Muscle of leg (tissue), 3 donors: ENCODE measurements at regions not wholly inside any gene's neighbourhood (a gene's known extent, or its start where the extent isn't known, plus 50 kb on each side); places are given as distances from the start of the nearest gene placed in this dataset.

Source experiments
- DNase-seq: peaks from one replicate; pipeline ENCODE4 v3.0.0; 2013
- H3K27ac ChIP-seq: one replicate; pipeline ENCODE4 v1.5.1; 2013; ENCODE audit warnings: mild to moderate bottlenecking, low read length, control low read depth
- H3K27me3 ChIP-seq: one replicate; pipeline ENCODE4 v1.6.1; 2013; ENCODE audit warnings: low read length; ENCODE audit not compliant: control insufficient read depth, insufficient read depth
- H3K36me3 ChIP-seq: one replicate; pipeline ENCODE4 v1.6.1; 2013; ENCODE audit warnings: low read length; ENCODE audit not compliant: control insufficient read depth, insufficient read depth
- H3K4me1 ChIP-seq: one replicate; pipeline ENCODE4 v1.6.1; 2013; ENCODE audit warnings: low read length; ENCODE audit not compliant: control insufficient read depth, insufficient read depth
- H3K4me3 ChIP-seq: one replicate; pipeline ENCODE4 v1.5.1; 2013; ENCODE audit warnings: low read length, control low read depth
- H3K9me3 ChIP-seq: replicated peaks from 2 replicates; pipeline ENCODE4 v1.6.1; 2013; ENCODE audit warnings: low read depth, low read length; ENCODE audit not compliant: control insufficient read depth
- WGBS: methylation state at CpG from one replicate; pipeline ENCODE4 v1.1.5; 2013; ENCODE audit warnings: missing lambda C conversion rate; ENCODE audit not compliant: insufficient coverage; 5-methylcytosine and 5-hydroxymethylcytosine counted together

- no CpG with 5 or more reads among the region's 7 CpGs for WGBS
- Histone ChIP-seq H3K27ac (no peak overlapping the region), H3K4me3 (no peak overlapping the region), H3K27me3 (no peaks in the 10 kb centered on the region), H3K4me1 (no peaks in the 10 kb centered on the region), H3K9me3 (no peaks in the 10 kb centered on the region), H3K36me3 (no peaks in the 10 kb centered on the region)
- DNase-seq: no peak
Observed at GRCh38 chr7:20053334-20054104, 163.7 kb downstream of the MACC1 start.

- no peak for DNase-seq
- Histone ChIP-seq H3K36me3 (no peaks in the 10 kb centered on the region), H3K27ac (no peak overlapping the region), H3K4me3 (no peak overlapping the region), H3K4me1 (no peaks in the 10 kb centered on the region), H3K27me3 (no peaks in the 10 kb centered on the region), H3K9me3 (no peaks in the 10 kb centered on the region)
Observed at GRCh38 chr7:20050241-20050966, 166.8 kb downstream of the MACC1 start.

DNA sequence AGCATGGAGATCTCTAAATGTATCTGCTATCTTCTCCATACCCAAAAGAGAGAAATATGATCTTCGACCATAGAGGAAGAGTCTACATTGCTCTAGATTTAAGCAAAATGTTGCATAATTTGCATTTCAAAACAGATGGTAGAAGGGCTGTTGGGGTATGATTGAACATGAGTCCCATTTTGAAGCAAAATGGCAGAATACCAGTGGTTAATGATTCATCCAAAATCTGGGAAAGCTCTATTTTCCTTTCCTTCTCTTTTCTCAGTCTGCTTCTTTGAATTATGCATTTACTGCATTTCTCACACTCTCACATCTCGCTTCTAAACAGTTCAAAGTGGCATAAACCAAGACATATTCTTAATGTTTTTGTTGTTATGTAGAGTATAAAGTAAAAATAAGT, 178.5 kb downstream of the MACC1 start:
- no peaks in the 10 kb centered on the region for H3K4me1 ChIP-seq
- H3K36me3 ChIP-seq: no peaks in the 10 kb centered on the region
- H3K4me3 ChIP-seq: no peak overlapping the region
- no CpG with 5 or more reads among the region's 2 CpGs for WGBS
- no peaks in the 10 kb centered on the region for H3K9me3 ChIP-seq
- no peak for DNase-seq
- no peak overlapping the region for H3K27ac ChIP-seq
- H3K27me3 ChIP-seq: no peaks in the 10 kb centered on the region

GRCh38 chr7:20035279-20035875, 181.8 kb downstream of the MACC1 start:
- no peaks in the 10 kb centered on the region for H3K9me3 ChIP-seq
- no peaks in the 10 kb centered on the region for H3K27me3 ChIP-seq
- H3K36me3 ChIP-seq: no peaks in the 10 kb centered on the region
- 80% methylated on average over 5 of the region's 5 CpGs for WGBS
- DNase-seq: no peak
- no peaks in the 10 kb centered on the region for H3K4me1 ChIP-seq
- no peak overlapping the region for H3K4me3 ChIP-seq
- no peak overlapping the region for H3K27ac ChIP-seq

- Histone ChIP-seq H3K4me3 (no peak overlapping the region), H3K27me3 (no peaks in the 10 kb centered on the region), H3K4me1 (no peaks in the 10 kb centered on the region), H3K9me3 (no peaks in the 10 kb centered on the region), H3K36me3 (no peaks in the 10 kb centered on the region), H3K27ac (no peak overlapping the region)
- no peak for DNase-seq
- WGBS: 57% methylated on average over 2 of the region's 4 CpGs
Observed at GRCh38 chr7:20033621-20034400, 183.4 kb downstream of the MACC1 start.

DNA sequence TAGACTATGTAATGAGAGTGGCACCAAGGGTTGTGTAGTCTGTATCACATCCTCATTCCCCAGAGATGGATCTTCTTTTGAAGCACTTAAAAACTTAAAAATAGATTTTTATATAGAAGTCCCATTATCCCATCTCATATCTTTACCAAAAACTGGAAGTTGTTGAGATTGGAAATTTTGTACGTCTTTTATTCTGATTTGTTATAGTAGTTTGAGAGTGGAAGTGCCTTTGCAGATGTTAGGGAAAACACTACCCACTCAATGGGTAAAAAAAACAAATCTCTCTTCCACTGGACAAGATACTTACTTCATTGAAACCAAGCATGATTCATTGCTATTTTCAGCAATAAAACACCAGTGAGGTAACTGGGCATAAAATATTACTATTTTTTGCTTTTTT, 184.4 kb downstream of the MACC1 start:
- no peak overlapping the region for H3K4me3 ChIP-seq
- H3K9me3 ChIP-seq: no peaks in the 10 kb centered on the region
- H3K4me1 ChIP-seq: no peaks in the 10 kb centered on the region
- no CpG with 5 or more reads among the region's 1 CpG for WGBS
- H3K36me3 ChIP-seq: no peaks in the 10 kb centered on the region
- H3K27ac ChIP-seq: no peak overlapping the region
- no peak for DNase-seq
- no peaks in the 10 kb centered on the region for H3K27me3 ChIP-seq

DNA sequence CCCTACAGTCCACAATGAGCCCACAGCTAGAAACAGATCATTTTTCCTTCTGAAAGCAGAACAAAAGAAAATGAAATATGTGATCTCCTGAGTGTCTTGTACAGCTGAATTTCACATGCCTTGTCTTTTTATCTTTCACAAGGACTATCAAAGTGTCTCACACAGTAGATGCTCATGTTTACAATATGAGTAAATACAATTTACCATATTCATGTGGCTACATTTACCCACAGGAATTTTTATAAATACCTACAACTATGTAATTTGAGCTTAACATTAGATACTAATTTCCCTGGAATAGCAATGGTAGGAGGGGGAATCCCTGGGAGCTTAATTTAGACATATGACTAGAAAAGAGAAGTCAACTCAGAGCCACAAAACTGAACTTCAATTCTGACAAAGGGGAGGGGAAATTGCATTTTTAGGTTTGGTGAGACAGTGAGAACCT, 186.2 kb downstream of the MACC1 start:
- Histone ChIP-seq H3K27me3 (no peaks in the 10 kb centered on the region), H3K36me3 (no peaks in the 10 kb centered on the region), H3K4me3 (no peak overlapping the region), H3K4me1 (no peaks in the 10 kb centered on the region), H3K9me3 (no peaks in the 10 kb centered on the region), H3K27ac (no peak overlapping the region)
- DNase-seq: no peak

GRCh38 chr7:20030417-20030816, 186.8 kb downstream of the MACC1 start:
- DNase-seq: no peak
- Histone ChIP-seq H3K9me3 (no peaks in the 10 kb centered on the region), H3K27ac (no peak overlapping the region), H3K27me3 (no peaks in the 10 kb centered on the region), H3K36me3 (no peaks in the 10 kb centered on the region), H3K4me1 (no peaks in the 10 kb centered on the region), H3K4me3 (no peak overlapping the region)
- no CpG with 5 or more reads among the region's 2 CpGs for WGBS

DNA sequence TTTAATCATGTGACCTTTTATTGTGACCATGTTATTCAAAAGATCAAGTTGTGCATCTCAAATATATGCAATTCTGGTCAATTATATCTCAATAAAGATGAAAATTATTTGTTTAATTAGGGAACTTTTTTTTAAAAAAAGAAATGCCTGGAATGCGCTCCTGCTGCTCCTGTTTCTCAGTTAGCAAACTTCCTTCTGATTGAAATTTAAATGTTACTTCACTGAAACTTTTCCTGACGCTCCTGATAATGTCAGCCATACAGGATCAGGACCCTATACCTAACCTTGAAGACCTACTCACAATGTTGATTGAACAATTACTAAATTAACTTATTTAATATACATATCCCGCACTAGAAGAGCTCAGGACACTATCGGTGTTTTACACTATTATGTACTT, 190.4 kb downstream of the MACC1 start:
- DNase-seq: no peak
- no peaks in the 10 kb centered on the region for H3K27me3 ChIP-seq
- no peaks in the 10 kb centered on the region for H3K4me1 ChIP-seq
- no peaks in the 10 kb centered on the region for H3K9me3 ChIP-seq
- no peak overlapping the region for H3K4me3 ChIP-seq
- H3K36me3 ChIP-seq: no peaks in the 10 kb centered on the region
- no peak overlapping the region for H3K27ac ChIP-seq
- 100% methylated on average over 1 of the region's 4 CpGs for WGBS

DNA sequence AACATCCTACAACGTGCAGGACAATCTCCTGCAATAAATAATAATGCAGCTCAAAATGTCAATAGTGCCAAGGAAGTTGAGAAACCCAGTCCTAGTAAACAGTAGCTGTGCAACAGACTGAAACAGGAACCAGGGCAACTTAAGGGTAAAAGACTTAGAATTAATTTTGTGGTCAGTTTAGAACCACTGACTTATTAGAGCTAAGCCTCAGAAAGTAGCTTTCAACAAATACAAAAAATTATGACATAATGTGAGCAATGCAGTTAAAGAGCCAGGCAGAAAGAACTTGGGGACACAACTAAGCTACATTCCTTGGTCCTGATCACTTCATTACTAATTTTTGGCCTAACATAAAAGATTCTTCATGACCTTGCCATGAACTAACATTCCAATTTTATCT, 195.4 kb downstream of the MACC1 start:
- no peak for DNase-seq
- no CpG with 5 or more reads among the region's 1 CpG for WGBS
- no peaks in the 10 kb centered on the region for H3K4me1 ChIP-seq
- no peaks in the 10 kb centered on the region for H3K36me3 ChIP-seq
- H3K9me3 ChIP-seq: no peaks in the 10 kb centered on the region
- H3K4me3 ChIP-seq: no peak overlapping the region
- H3K27ac ChIP-seq: no peak overlapping the region
- H3K27me3 ChIP-seq: no peaks in the 10 kb centered on the region
